ENCODE measurements at regions not wholly inside any gene's neighbourhood (a gene's known extent, or its start where the extent isn't known, plus 50 kb on each side); places are given as distances from the start of the nearest gene placed in this dataset.

- H3K4me3 ChIP-seq, result no peak overlapping the region
- no peak overlapping the region for H3K27ac ChIP-seq
- intact Hi-C loops (cut with DNase I), result no loop called here
- no peaks in the 10 kb centered on the region for H3K27me3 ChIP-seq
- FAIRE-seq, result no peak
- TF ChIP-seq CTCF (IDR thresholded peaks at IDR 0.05), result no peak
- no peak for DNase-seq
- no peaks in the 10 kb centered on the region for H3K4me1 ChIP-seq
- H3K9me3 ChIP-seq, result no peaks in the 10 kb centered on the region
- H3K36me3 ChIP-seq, result no peaks in the 10 kb centered on the region
- whole genome bisulfite sequencing, 2 donors, result 66 to 76% methylated on average over 7 of the region's 7 CpGs
- ATAC-seq, result no peak
Observed at GRCh38 chr2:101569886-101570520, 95.1 kb upstream of the RFX8 start.

DNA sequence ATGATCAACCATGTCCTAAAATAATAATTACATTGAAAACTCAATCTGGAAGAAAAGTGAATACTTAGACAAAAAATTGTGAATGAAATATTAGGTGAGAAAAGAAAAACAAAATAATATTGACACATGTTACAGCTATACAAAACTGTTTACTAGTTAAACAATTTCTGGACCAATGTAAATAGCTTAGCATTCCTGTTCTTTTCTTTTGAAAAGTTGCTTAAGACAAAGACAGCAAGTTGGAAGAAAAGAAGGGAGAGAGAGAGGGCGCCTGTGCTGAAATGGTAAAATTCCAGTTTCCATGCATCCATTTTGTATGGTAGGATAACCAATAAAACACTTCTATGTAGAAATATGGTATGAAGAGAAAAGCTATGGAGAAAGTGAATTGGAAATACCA is 94.1 kb upstream of the RFX8 start:
- Histone ChIP-seq H3K27ac (no peak overlapping the region), H3K36me3 (no peaks in the 10 kb centered on the region), H3K4me1 (no peaks in the 10 kb centered on the region), H3K9me3 (no peaks in the 10 kb centered on the region), H3K27me3 (no peaks in the 10 kb centered on the region), H3K4me3 (no peak overlapping the region)
- 92 to 100% methylated on average over 1 of the region's 1 CpG for WGBS, 2 donors
- DNase-seq, result no peak
- FAIRE-seq, result no peak
- intact Hi-C loops (cut with DNase I), result no loop called here
- no peak for TF ChIP-seq CTCF (IDR thresholded peaks at IDR 0.05)
- ATAC-seq, result no peak

- no peak overlapping the region for H3K4me3 ChIP-seq
- no peak overlapping the region for H3K27ac ChIP-seq
- no peak for DNase-seq
- TF ChIP-seq CTCF (IDR thresholded peaks at IDR 0.05), result no peak
- no peak for ATAC-seq
- H3K4me1 ChIP-seq, result no peaks in the 10 kb centered on the region
- intact Hi-C loops (cut with DNase I), result no loop called here
- H3K27me3 ChIP-seq, result no peaks in the 10 kb centered on the region
- FAIRE-seq, result no peak
- 19 to 20% methylated on average over 6 of the region's 6 CpGs for WGBS, 2 donors
- no peaks in the 10 kb centered on the region for H3K36me3 ChIP-seq
- no peaks in the 10 kb centered on the region for H3K9me3 ChIP-seq
Observed at GRCh38 chr2:101566632-101567228, 91.8 kb upstream of the RFX8 start.

GRCh38 chr2:101563849-101564248 is 88.9 kb upstream of the RFX8 start:
- TF ChIP-seq CTCF (IDR thresholded peaks at IDR 0.05), result no peak
- no peaks in the 10 kb centered on the region for H3K36me3 ChIP-seq
- H3K27me3 ChIP-seq, result no peaks in the 10 kb centered on the region
- FAIRE-seq (no peak), DNase-seq (no peak), ATAC-seq (no peak)
- H3K9me3 ChIP-seq, result no peaks in the 10 kb centered on the region
- no peak overlapping the region for H3K27ac ChIP-seq
- WGBS, 2 donors, result 89 to 93% methylated on average over 4 of the region's 4 CpGs
- intact Hi-C loops (cut with DNase I), result no loop called here
- no peak overlapping the region for H3K4me3 ChIP-seq
- H3K4me1 ChIP-seq, result no peaks in the 10 kb centered on the region

- DNase-seq (no peak), ATAC-seq (no peak), FAIRE-seq (no peak)
- H3K4me1 ChIP-seq, result no peaks in the 10 kb centered on the region
- 94 to 95% methylated on average over 6 of the region's 6 CpGs for WGBS, 2 donors
- no peak overlapping the region for H3K27ac ChIP-seq
- no peaks in the 10 kb centered on the region for H3K27me3 ChIP-seq
- no peak for TF ChIP-seq CTCF (IDR thresholded peaks at IDR 0.05)
- H3K9me3 ChIP-seq, result no peaks in the 10 kb centered on the region
- no peaks in the 10 kb centered on the region for H3K36me3 ChIP-seq
- intact Hi-C loops (cut with DNase I), result no loop called here
- H3K4me3 ChIP-seq, result no peak overlapping the region
Observed at GRCh38 chr2:101560780-101561315, 85.9 kb upstream of the RFX8 start.
